Neutrophil (primary cell): ENCODE measurements at regions not wholly inside any gene's neighbourhood (a gene's known extent, or its start where the extent isn't known, plus 50 kb on each side); places are given as distances from the start of the nearest gene placed in this dataset.
"Not testable (repeated sequence)": the region's sequence is repeated elsewhere in the genome, so short reads cannot be mapped to it uniquely, and the experiment has no call there.

Source experiments
- H3K27ac ChIP-seq: fragments of 200-600 bp; sonication (generic); 2 replicates; pipeline ENCODE4 v1.5.1; 2016; ENCODE audit warnings: mild to moderate bottlenecking, moderate library complexity
- H3K27me3 ChIP-seq: fragments of 200-600 bp; sonication (generic); 2 replicates; pipeline ENCODE4 v1.6.0; 2016; ENCODE audit warnings: mild to moderate bottlenecking
- H3K36me3 ChIP-seq: fragments of 200-600 bp; sonication (generic); 2 replicates; pipeline ENCODE4 v1.5.1; 2017
- H3K4me1 ChIP-seq, 2 experiments: fragments of 200-600 bp in 1 of 2; sonication (generic) in 1 of 2; 1 replicate in 1 of 2; 2 replicates in 1 of 2; pipeline versions ENCODE4 v1.5.1 to v1.6.1; 2013 to 2016; ENCODE audit warnings: low read depth in 1 of 2, low read length in 1 of 2, mild to moderate bottlenecking in 1 of 2, moderate library complexity in 1 of 2; ENCODE audit not compliant: control insufficient read depth in 1 of 2, insufficient read depth in 1 of 2
- H3K4me3 ChIP-seq, 2 experiments: fragments of 200-600 bp in 1 of 2; sonication (generic) in 1 of 2; 1 replicate in 1 of 2; 2 replicates in 1 of 2; pipeline ENCODE4 v1.5.1; 2013 to 2016; ENCODE audit warnings: low read depth in 1 of 2, low read length in 1 of 2, mild to moderate bottlenecking in 1 of 2, moderate library complexity in 1 of 2
- H3K9me3 ChIP-seq: fragments of 200-600 bp; sonication (generic); 2 replicates; pipeline ENCODE4 v1.5.1; 2016
- TF ChIP-seq, protein P1 (sequence below): fragments of 200-600 bp; sonication (generic); IDR thresholded peaks from 2 replicates; pipeline ENCODE4 v1.5.1; 2016; ENCODE audit warnings: antibody characterized with exemption

DNA sequence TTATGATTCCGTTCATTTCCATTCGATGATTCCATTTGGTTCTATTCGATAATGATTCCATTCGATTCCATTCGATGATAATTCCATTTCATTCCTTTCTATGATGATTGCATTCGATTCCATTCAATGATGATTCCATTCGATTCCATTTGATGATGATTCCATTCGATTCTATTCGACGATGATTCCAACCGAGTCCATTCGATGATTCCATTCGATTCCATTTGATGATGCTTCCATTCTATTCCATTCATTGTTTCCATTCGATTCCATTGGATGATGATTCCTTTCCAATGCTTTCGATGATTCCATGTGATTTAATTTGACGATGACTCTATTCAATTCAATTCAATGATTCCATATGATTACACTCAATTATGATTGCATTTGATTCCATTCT, 1093.5 kb downstream of the RPIA start:
- peaks cover 46% of the 10 kb centered on the region for H3K9me3 ChIP-seq

DNA sequence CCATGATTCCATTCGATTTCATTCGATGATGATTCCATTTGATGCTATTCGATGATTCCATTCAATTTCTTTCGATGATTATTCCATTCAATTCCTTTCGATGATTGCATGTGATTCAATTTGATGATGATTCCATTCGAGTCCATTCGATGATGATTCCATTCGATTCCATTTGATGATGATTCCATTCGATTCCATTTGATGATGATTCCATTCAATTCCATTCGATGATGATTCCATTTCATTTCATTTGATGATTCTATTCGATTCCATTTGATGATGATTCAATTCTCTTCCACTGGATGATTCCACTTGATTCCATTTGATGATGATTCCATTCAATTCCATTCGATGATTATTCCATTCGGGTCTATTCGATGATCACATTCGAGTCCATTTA, 1094.1 kb downstream of the RPIA start:
- H3K4me3 ChIP-seq, H3K4me1 ChIP-seq, H3K36me3 ChIP-seq, H3K27ac ChIP-seq, H3K27me3 ChIP-seq: not testable (repeated sequence)
- H3K9me3 ChIP-seq: peaks cover 46% of the 10 kb centered on the region

More for the DNA sequence above, 1093.5 kb downstream of the RPIA start:
- Histone ChIP-seq H3K36me3 (no peaks in the 10 kb centered on the region), H3K27me3 (no peaks in the 10 kb centered on the region), H3K4me1 (no peaks in the 10 kb centered on the region), H3K4me3 (no peak overlapping the region), H3K27ac (no peak overlapping the region)
- TF ChIP-seq, protein P1, sequence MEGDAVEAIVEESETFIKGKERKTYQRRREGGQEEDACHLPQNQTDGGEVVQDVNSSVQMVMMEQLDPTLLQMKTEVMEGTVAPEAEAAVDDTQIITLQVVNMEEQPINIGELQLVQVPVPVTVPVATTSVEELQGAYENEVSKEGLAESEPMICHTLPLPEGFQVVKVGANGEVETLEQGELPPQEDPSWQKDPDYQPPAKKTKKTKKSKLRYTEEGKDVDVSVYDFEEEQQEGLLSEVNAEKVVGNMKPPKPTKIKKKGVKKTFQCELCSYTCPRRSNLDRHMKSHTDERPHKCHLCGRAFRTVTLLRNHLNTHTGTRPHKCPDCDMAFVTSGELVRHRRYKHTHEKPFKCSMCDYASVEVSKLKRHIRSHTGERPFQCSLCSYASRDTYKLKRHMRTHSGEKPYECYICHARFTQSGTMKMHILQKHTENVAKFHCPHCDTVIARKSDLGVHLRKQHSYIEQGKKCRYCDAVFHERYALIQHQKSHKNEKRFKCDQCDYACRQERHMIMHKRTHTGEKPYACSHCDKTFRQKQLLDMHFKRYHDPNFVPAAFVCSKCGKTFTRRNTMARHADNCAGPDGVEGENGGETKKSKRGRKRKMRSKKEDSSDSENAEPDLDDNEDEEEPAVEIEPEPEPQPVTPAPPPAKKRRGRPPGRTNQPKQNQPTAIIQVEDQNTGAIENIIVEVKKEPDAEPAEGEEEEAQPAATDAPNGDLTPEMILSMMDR: no peak

DNA sequence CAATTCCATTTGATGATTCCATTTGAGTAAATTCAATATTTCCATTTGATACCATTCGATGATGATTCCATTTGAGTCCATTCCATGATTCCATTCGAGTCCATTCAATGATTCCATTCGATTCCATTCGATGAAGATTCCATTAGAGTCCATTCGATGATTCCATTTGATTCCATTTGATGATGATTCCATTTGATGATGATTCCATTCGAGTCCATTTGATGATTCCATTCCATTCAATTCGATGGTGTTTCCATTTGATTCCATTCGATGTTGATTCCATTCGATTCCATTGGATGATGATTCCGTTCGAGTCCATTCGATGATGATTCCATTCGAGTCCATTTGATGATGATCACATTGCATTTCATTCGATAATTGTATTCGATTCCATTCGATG, 1095.2 kb downstream of the RPIA start:
- not testable (repeated sequence) for H3K27me3 ChIP-seq, H3K36me3 ChIP-seq, H3K27ac ChIP-seq, H3K4me1 ChIP-seq, H3K4me3 ChIP-seq
- H3K9me3 ChIP-seq: peaks cover 36% of the 10 kb centered on the region

DNA sequence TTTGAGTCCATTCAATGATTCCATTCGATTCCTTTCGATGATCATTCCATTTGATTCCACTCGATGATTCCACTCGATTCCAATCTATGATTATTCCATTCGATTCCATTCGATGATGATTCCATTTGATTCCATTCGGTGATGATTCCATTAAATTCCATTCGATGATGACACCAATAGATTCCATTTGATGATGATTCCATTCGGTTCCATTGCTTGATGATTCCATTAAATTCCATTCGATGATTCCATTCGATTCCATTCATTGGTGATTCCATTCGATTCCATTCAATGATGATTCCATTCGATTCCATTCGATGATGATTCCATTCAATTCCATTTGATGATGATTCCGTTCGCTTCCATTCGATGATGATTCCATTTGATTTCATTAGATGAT, 1104.1 kb downstream of the RPIA start:
- H3K9me3 ChIP-seq: peaks cover 27% of the 10 kb centered on the region
- H3K36me3 ChIP-seq, H3K27me3 ChIP-seq, H3K4me3 ChIP-seq, H3K4me1 ChIP-seq, H3K27ac ChIP-seq: not testable (repeated sequence)

DNA sequence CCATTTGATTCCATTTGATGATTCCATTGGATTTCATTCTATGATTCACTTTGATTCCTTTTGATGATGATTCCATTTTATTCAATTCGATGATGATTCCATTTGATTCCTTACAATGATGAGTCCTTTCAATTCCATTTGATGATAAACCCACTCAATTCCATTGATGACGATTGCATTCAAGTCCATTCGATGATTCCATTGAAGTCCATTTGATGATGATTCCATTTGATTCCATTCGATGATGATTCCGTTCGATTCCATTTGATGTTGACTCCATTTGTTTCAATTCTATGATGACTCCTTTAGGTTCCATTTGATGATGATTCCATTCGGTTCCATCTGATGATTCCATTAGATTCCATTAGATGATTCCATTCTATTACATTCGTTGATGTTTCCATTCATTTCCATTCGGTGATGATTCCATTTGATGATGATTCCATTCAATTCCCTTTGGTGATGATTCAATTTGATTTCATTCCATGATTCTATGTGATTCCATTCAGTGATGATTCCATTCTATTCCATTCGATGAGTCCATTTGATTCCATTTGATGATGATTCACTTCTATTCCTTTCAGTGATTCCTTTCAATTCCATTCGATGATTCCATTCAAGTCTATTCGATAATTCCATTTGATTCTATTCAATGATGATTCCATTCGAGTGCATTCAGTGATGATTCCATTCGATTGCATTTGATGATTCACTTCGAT, 1106.0 kb downstream of the RPIA start:
- Histone ChIP-seq H3K36me3 (no peaks in the 10 kb centered on the region), H3K4me3 (no peak overlapping the region), H3K4me1 (no peaks in the 10 kb centered on the region), H3K27me3 (no peaks in the 10 kb centered on the region), H3K9me3 (peaks cover 38% of the 10 kb centered on the region), H3K27ac (no peak overlapping the region)
- TF ChIP-seq, protein P1: no peak

DNA sequence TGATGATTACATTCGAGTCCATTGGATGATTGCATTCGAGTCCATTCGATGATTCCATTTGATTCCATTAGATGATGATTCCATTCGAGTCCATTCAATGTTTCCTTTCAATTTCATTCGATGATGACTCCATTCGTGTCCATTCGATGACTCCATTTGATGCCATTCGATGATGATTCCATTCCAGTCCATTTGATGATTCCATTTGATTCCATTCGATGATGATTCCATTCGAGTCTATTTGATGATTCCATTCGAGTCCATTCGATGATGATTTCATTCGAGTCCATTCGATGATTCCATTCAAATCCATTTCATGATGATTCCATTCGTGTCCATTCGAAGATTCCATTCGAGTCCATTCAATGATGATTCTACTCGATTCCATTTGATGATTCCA, 1109.7 kb downstream of the RPIA start:
- not testable (repeated sequence) for H3K4me1 ChIP-seq, H3K4me3 ChIP-seq, H3K27me3 ChIP-seq, H3K36me3 ChIP-seq, H3K27ac ChIP-seq
- peaks cover 45% of the 10 kb centered on the region for H3K9me3 ChIP-seq

DNA sequence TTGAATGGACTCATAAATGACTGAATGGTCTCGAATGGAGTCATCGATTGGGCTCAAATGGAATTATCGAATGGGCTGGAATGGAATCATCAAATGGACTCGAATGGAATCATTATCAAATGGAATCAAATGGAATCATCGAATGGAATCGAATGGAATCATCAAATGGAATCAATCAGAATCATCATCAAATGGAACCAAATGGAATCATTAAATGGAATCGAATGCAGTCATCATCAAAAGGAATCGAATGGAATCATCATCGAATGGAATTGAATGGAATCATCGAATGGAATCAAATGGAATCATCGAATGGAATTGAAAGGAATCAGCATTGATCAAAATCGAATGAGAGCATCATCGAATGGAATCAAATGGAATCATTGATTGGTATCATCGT, 1114.9 kb downstream of the RPIA start:
- not testable (repeated sequence) for H3K4me3 ChIP-seq, H3K27ac ChIP-seq, H3K27me3 ChIP-seq, H3K4me1 ChIP-seq, H3K36me3 ChIP-seq
- peaks cover 21% of the 10 kb centered on the region for H3K9me3 ChIP-seq

DNA sequence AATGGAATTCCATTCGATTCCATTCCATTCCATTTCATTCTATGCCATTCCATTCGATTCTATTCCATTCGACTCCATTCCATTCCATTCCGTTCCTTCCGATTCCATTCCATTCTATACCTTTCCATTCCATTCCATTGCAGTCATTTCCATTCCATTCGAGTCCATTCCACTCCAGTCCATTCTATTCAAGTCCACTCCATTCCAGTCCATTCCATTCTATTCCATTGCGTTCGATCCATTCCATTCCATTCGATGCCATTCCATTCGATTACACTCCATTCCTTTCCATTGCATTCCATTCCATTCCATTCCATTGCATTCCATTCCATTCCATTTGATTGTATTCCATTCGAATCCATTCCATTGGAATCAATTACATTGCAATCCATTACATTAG, 1119.8 kb downstream of the RPIA start:
- peaks cover 34% of the 10 kb centered on the region for H3K9me3 ChIP-seq
- no peak overlapping the region for H3K27ac ChIP-seq
- TF ChIP-seq, protein P1: no peak
- H3K27me3 ChIP-seq: no peaks in the 10 kb centered on the region
- H3K4me1 ChIP-seq: no peaks in the 10 kb centered on the region
- H3K4me3 ChIP-seq: no peak overlapping the region
- H3K36me3 ChIP-seq: no peaks in the 10 kb centered on the region

DNA sequence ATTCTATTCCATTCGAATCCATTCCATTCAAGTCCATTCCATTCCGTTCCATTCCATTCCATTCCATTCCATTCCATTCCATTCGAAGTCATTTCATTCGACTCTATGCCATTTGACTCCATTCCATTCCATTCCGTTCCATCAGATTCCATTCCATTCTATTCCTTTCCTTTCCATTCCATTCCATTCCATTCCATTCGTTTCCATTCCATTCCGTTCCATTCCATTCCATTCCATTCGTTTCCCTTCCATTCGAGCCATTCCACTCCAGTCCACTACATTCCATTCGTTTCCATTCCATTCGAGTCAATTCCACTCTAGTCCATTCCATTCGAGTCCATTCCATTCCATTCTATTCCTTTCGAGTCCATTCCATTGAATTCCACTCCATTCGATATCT, 1120.4 kb downstream of the RPIA start:
- H3K27me3 ChIP-seq, H3K27ac ChIP-seq, H3K36me3 ChIP-seq, H3K4me1 ChIP-seq, H3K4me3 ChIP-seq: not testable (repeated sequence)
- peaks cover 31% of the 10 kb centered on the region for H3K9me3 ChIP-seq

DNA sequence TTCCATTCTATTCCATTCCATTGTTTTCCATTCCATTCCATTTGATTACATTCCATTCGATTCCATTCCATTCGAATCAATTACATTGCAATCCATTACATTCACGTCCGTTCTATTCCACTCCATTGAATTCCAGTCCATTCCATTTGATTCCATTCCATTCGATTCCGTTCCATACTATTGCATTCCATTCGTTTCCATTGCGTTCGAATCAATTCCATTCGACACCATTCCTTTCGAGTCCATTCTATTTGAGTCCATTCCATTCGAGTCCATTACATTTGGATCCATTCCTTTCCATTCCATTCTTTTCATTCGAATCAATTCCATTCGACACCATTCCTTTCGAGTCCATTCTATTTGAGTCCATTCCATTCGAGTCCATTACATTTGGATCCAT, 1122.9 kb downstream of the RPIA start:
- H3K36me3 ChIP-seq, H3K4me3 ChIP-seq, H3K27ac ChIP-seq, H3K27me3 ChIP-seq, H3K4me1 ChIP-seq: not testable (repeated sequence)
- H3K9me3 ChIP-seq: peaks cover 48% of the 10 kb centered on the region
